Loucy (cell line): ENCODE measurements at regions not wholly inside any gene's neighbourhood (a gene's known extent, or its start where the extent isn't known, plus 50 kb on each side); places are given as distances from the start of the nearest gene placed in this dataset.

Source experiments
- H2AFZ ChIP-seq: fragments of 200-600 bp; sonication (generic); 2 replicates; pipeline ENCODE4 v1.6.0; 2016; ENCODE audit warnings: antibody characterized with exemption, mild to moderate bottlenecking, low read length, moderate library complexity
- H3F3A ChIP-seq: fragments of 200-600 bp; 2 replicates; pipeline ENCODE4 v1.6.0; 2016; ENCODE audit warnings: antibody characterized with exemption, low read depth, mild to moderate bottlenecking
- H3K27me3 ChIP-seq: fragments of 200-600 bp; sonication (generic); 2 replicates; pipeline ENCODE4 v1.6.1; 2014; ENCODE audit warnings: low read length, mild to moderate bottlenecking; ENCODE audit not compliant: insufficient read depth, poor library complexity, severe bottlenecking
- H3K36me3 ChIP-seq: fragments of 200-600 bp; sonication (generic); 2 replicates; pipeline ENCODE4 v1.6.1; 2016; ENCODE audit warnings: low read length; ENCODE audit not compliant: insufficient read depth
- H3K4me1 ChIP-seq: fragments of 200-600 bp; sonication (generic); 2 replicates; pipeline ENCODE4 v1.5.1; 2014; ENCODE audit warnings: low read length, mild to moderate bottlenecking; ENCODE audit not compliant: insufficient read depth, poor library complexity, severe bottlenecking
- H3K4me2 ChIP-seq: fragments of 200-600 bp; sonication (generic); 2 replicates; pipeline ENCODE4 v1.6.0; 2014; ENCODE audit warnings: antibody characterized with exemption, low read length, low read depth, mild to moderate bottlenecking; ENCODE audit not compliant: poor library complexity, severe bottlenecking
- H3K4me3 ChIP-seq: fragments of 200-600 bp; sonication (generic); 2 replicates; pipeline ENCODE4 v1.5.1; 2014; ENCODE audit warnings: low read length, mild to moderate bottlenecking, mixed read lengths; ENCODE audit not compliant: poor library complexity, severe bottlenecking
- H3K79me2 ChIP-seq: fragments of 200-600 bp; sonication (generic); 2 replicates; pipeline ENCODE4 v1.6.1; 2014; ENCODE audit warnings: low read length; ENCODE audit not compliant: insufficient read depth
- H3K9ac ChIP-seq: fragments of 200-600 bp; sonication (generic); 2 replicates; pipeline ENCODE4 v1.6.0; 2014; ENCODE audit warnings: mild to moderate bottlenecking, low read depth, low read length, moderate library complexity; ENCODE audit not compliant: poor library complexity, severe bottlenecking
- H3K9me2 ChIP-seq: fragments of 200-600 bp; sonication (generic); replicated peaks from 2 replicates; pipeline ENCODE4 v1.6.1; 2016; ENCODE audit warnings: low read depth, low read length, mixed read lengths
- H3K9me3 ChIP-seq: fragments of 200-600 bp; sonication (generic); 2 replicates; pipeline ENCODE4 v1.6.1; 2014; ENCODE audit warnings: mild to moderate bottlenecking, antibody characterized with exemption, low read length, low read depth; ENCODE audit not compliant: insufficient read depth
- H4K20me1 ChIP-seq: fragments of 200-600 bp; sonication (generic); 2 replicates; pipeline ENCODE4 v1.6.0; 2014; ENCODE audit warnings: antibody characterized with exemption, low read length, mild to moderate bottlenecking; ENCODE audit not compliant: insufficient read depth, poor library complexity, severe bottlenecking
- CTCF ChIP-seq: fragments of 200-600 bp; sonication (generic); conservative IDR thresholded peaks from 2 replicates; pipeline ENCODE4 v1.5.1; 2014; ENCODE audit warnings: mild to moderate bottlenecking, antibody characterized with exemption, low read length
- EZH2phosphoT487 ChIP-seq: fragments of 200-600 bp; IDR thresholded peaks from 2 replicates; pipeline ENCODE4 v1.6.1; 2018; ENCODE audit warnings: antibody characterized with exemption, mild to moderate bottlenecking, moderate library complexity, borderline replicate concordance

GRCh38 chr2:198525211-198525969 is 721.0 kb downstream of the PLCL1 start:
- Histone ChIP-seq H4K20me1 (no peaks in the 10 kb centered on the region), H3K27me3 (no peaks in the 10 kb centered on the region), H2AFZ (no peak overlapping the region)

GRCh38 chr2:198523710-198524109 is 719.3 kb downstream of the PLCL1 start:
- Histone ChIP-seq H3K9me3 (no peaks in the 10 kb centered on the region), H3K4me2 (no peak overlapping the region), H3K27me3 (no peaks in the 10 kb centered on the region), H3K36me3 (no peaks in the 10 kb centered on the region), H3K79me2 (no peaks in the 10 kb centered on the region), H3F3A (no peaks in the 10 kb centered on the region), H4K20me1 (no peaks in the 10 kb centered on the region), H3K9ac (no peak overlapping the region), H3K9me2 (no peaks in the 10 kb centered on the region), H3K4me1 (no peaks in the 10 kb centered on the region), H3K4me3 (no peak overlapping the region), H2AFZ (no peak overlapping the region)
- no peak for TF ChIP-seq EZH2phosphoT487
- TF ChIP-seq CTCF = no peak

More at GRCh38 chr2:198525211-198525969, 721.0 kb downstream of the PLCL1 start:
- Histone ChIP-seq H3K36me3 (no peaks in the 10 kb centered on the region), H3K9me2 (no peaks in the 10 kb centered on the region), H3F3A (no peaks in the 10 kb centered on the region), H3K4me2 (no peak overlapping the region), H3K9ac (no peak overlapping the region), H3K9me3 (no peaks in the 10 kb centered on the region), H3K4me1 (no peaks in the 10 kb centered on the region), H3K79me2 (no peaks in the 10 kb centered on the region), H3K4me3 (no peak overlapping the region)
- TF ChIP-seq CTCF (no peak), EZH2phosphoT487 (no peak)

DNA sequence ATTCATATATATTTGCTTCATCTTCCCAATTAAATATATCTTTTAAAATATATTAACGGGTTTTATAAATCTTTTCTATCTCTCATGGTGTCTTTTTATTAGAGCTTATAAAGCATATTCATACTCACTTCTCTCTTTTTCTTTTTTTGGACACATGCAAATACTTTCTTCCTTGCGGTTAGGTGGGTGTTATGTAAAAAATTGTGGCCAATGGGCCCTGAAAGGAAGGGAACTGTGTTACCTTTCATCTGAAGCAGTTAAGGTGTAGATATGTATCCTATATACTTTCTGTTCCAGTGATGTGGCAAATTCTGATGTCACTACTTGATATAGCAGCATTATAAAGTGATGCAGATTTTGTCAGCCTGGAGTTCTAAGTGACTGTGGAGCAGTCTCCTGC is 714.5 kb downstream of the PLCL1 start:
- TF ChIP-seq EZH2phosphoT487 (no peak), CTCF (no peak)
- Histone ChIP-seq H2AFZ (no peak overlapping the region), H3K4me2 (no peak overlapping the region), H3F3A (no peaks in the 10 kb centered on the region), H3K4me1 (no peaks in the 10 kb centered on the region), H3K79me2 (no peaks in the 10 kb centered on the region), H3K9me3 (no peaks in the 10 kb centered on the region), H3K9me2 (no peaks in the 10 kb centered on the region), H3K4me3 (no peak overlapping the region), H3K9ac (no peak overlapping the region), H3K36me3 (no peaks in the 10 kb centered on the region), H3K27me3 (no peaks in the 10 kb centered on the region), H4K20me1 (no peaks in the 10 kb centered on the region)
